Panc1 (cell line): ENCODE measurements at regions not wholly inside any gene's neighbourhood (a gene's known extent, or its start where the extent isn't known, plus 50 kb on each side); places are given as distances from the start of the nearest gene placed in this dataset.

Source experiments
- ATAC-seq: fragments of 200-7000 bp; cut with Tn5 transposase; 2 replicates; pipeline ENCODE4 v1.9.1; 2020; ENCODE audit warnings: mild to moderate bottlenecking, moderate library complexity
- BruUV-seq: library from RNA; stranded (reverse); fragments of 400-500 nt; replicated peaks from 2 replicates; lab custom pipeline; 2021; lab: Mats Ljungman, UMichigan
- CTCF ChIA-PET: fragments of 300-600 bp; sonication (Branson Sonifier 250); formaldehyde crosslinking; loops from one replicate; lab custom pipeline; 2022; ENCODE audit warnings: antibody characterized with exemption; lab: Charles Lee
- POLR2A ChIA-PET: fragments of 300-600 bp; sonication (Branson Sonifier 250); formaldehyde crosslinking; loops from one replicate; lab custom pipeline; 2022; ENCODE audit warnings: antibody characterized with exemption; lab: Charles Lee
- DNase-seq: peaks from one replicate; pipeline ENCODE4 v3.0.0-alpha.2; 2010; ENCODE audit warnings: low read depth, low spot score
- H3K27ac ChIP-seq: 2 replicates; pipeline ENCODE4 v1.5.1; 2011; ENCODE audit warnings: mild to moderate bottlenecking, low read length, inconsistent platforms
- H3K27me3 ChIP-seq: fragments of 200-500 bp; sonication (Bioruptor generic); 2 replicates; pipeline ENCODE4 v1.6.0; 2014; ENCODE audit warnings: low read length, inconsistent platforms; ENCODE audit not compliant: control insufficient read depth, insufficient read depth
- H3K36me3 ChIP-seq: fragments of 200-500 bp; sonication (Bioruptor generic); 2 replicates; pipeline ENCODE4 v1.5.1; 2014; ENCODE audit warnings: inconsistent platforms, mild to moderate bottlenecking, low read length, moderate library complexity; ENCODE audit not compliant: control insufficient read depth, insufficient read depth
- H3K4me1 ChIP-seq: 2 replicates; pipeline ENCODE4 v1.5.1; 2011; ENCODE audit warnings: inconsistent platforms, mild to moderate bottlenecking, low read length, moderate library complexity; ENCODE audit not compliant: control insufficient read depth, insufficient read depth
- H3K4me3 ChIP-seq, 2 experiments: 2 replicates each; pipeline ENCODE4 v1.5.1; 2011 to 2012; ENCODE audit warnings: low read depth in 2 of 2, low read length in 2 of 2, mild to moderate bottlenecking in 2 of 2, inconsistent platforms in 1 of 2, moderate library complexity in 1 of 2
- H3K9me3 ChIP-seq: fragments of 200-500 bp; sonication (Bioruptor generic); 2 replicates; pipeline ENCODE4 v1.5.1; 2014; ENCODE audit warnings: low read depth, mild to moderate bottlenecking, inconsistent platforms, low read length, moderate library complexity; ENCODE audit not compliant: control insufficient read depth, insufficient read depth
- CTCF ChIP-seq: fragments of 450-650 bp; IDR thresholded peaks from 2 replicates; pipeline ENCODE4 v1.5.1; 2017; ENCODE audit warnings: mild to moderate bottlenecking
- POLR2AphosphoS5 ChIP-seq: IDR thresholded peaks from 2 replicates; pipeline ENCODE4 v1.6.1; 2012; ENCODE audit warnings: mild to moderate bottlenecking, low read depth, low read length, moderate library complexity
- REST ChIP-seq, 2 experiments: IDR thresholded peaks; 2 replicates each; pipeline ENCODE4 v1.6.1; 2011 to 2012; ENCODE audit warnings: low read depth in 2 of 2, control low read depth in 1 of 2, low read length in 1 of 2, mild to moderate bottlenecking in 1 of 2, moderate library complexity in 1 of 2; ENCODE audit not compliant: insufficient read depth in 1 of 2
- SIN3A ChIP-seq: IDR thresholded peaks from 2 replicates; pipeline ENCODE4 v1.6.1; 2012; ENCODE audit warnings: low read depth, mild to moderate bottlenecking, low read length, moderate library complexity, borderline replicate concordance; ENCODE audit not compliant: insufficient read depth
- TCF7L2 ChIP-seq: IDR thresholded peaks from 2 replicates; pipeline ENCODE4 v1.6.1; 2011; ENCODE audit warnings: mild to moderate bottlenecking, low read depth, low read length, inconsistent platforms
- in situ Hi-C: cut with HindIII; loops from 2 replicates; pipeline ENCODE4 v1.10.0; 2016; ENCODE audit warnings: low sequenced_read_pairs, low pct_unique_long_range_greater_than_20kb
- intact Hi-C: fragments of 100-400 bp; cut with micrococcal nuclease; formaldehyde crosslinking; loops from one replicate; pipeline ENCODE4 v1.10.0; 2022; ENCODE audit not compliant: unreplicated experiment

DNA sequence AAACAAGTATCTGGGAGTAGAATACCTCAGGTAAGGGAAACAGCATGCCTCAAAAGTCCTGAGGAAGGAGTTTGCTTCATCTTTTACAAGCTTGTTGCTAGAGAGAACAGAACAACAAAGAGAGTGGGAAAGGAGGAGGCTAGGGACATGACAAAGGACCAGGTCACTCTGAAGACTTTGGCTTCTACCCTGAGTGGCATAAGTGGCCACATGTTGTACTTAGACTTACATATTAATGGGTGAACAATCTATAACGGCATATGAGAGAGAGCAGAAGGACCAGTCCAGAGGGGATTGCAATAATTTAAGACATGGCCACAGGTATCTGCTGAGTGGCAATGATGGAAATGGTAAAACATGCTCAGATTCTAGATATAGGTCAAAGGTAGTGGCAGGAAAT is 668.3 kb upstream of the ADGRB3 start:
- Histone ChIP-seq H3K4me3 (no peak overlapping the region), H3K27ac (no peak overlapping the region), H3K4me1 (no peaks in the 10 kb centered on the region), H3K36me3 (no peaks in the 10 kb centered on the region), H3K27me3 (no peaks in the 10 kb centered on the region), H3K9me3 (no peaks in the 10 kb centered on the region)
- no peak for TF ChIP-seq REST (IDR thresholded peaks at IDR 0.05; ENCODE audit: insufficient read depth in 1 of 2, low read depth in 2 of 2, low read length in 1 of 2)
- no peak for TF ChIP-seq TCF7L2
- no peak for TF ChIP-seq SIN3A
- no peak for TF ChIP-seq CTCF
- no peak for TF ChIP-seq POLR2AphosphoS5
- ATAC-seq (no peak), DNase-seq (no peak)
- ChIA-PET CTCF (no interaction called here), POLR2A (no interaction called here)
- in situ Hi-C loops (no loop called here), intact Hi-C loops (no loop called here)
- BruUV-seq: no TSS peak

DNA sequence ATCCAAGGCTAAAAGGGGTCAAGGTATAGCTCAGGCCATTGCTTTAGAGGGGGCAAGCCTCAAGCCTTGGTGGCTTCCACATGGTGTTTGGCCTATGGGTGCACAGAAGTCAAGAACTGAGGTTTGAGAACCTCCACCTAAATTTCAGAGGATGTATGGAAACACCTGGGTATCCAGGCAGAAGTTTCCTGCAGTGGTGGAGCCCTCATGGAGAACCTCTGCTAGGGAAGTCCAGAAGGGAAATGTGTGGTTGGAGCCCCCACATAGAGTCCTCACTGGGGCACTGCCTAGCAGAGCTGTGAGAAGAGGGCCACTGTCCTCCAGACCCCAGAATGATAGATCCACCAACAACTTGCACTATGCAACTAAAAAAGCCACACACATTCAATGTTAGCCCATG is 678.7 kb upstream of the ADGRB3 start:
- ATAC-seq: no peak
- CTCF ChIA-PET: no interaction called here
- H3K36me3 ChIP-seq: no peaks in the 10 kb centered on the region
- no peaks in the 10 kb centered on the region for H3K4me1 ChIP-seq
- no peaks in the 10 kb centered on the region for H3K27me3 ChIP-seq
- no peaks in the 10 kb centered on the region for H3K9me3 ChIP-seq
- H3K4me3 ChIP-seq: no peak overlapping the region
- POLR2A ChIA-PET: no interaction called here
- DNase-seq: no peak
- in situ Hi-C loops: no loop called here
- H3K27ac ChIP-seq: no peak overlapping the region
- intact Hi-C loops: no loop called here
- BruUV-seq: no TSS peak
- TF ChIP-seq CTCF (no peak), SIN3A (no peak), REST (IDR thresholded peaks at IDR 0.05; ENCODE audit: insufficient read depth in 1 of 2, low read depth in 2 of 2, low read length in 1 of 2) (no peak), POLR2AphosphoS5 (no peak), TCF7L2 (no peak)
